ENCODE measurements at regions not wholly inside any gene's neighbourhood (a gene's known extent, or its start where the extent isn't known, plus 50 kb on each side); places are given as distances from the start of the nearest gene placed in this dataset.

GRCh38 chr9:126204197-126204596 lies 122.4 kb upstream of the MVB12B start:
- no peak overlapping the region for H3K4me2 ChIP-seq (replicated peaks; ENCODE audit: low read depth, low read length, poor library complexity, severe bottlenecking)
- ChIA-PET CTCF (no interaction called here), POLR2A (no interaction called here)
- peaks cover 10 to 13% of the 10 kb centered on the region in 2 donors for H3K4me1 ChIP-seq (ENCODE audit: control insufficient read depth in 2 of 2, insufficient read depth in 2 of 2, low read length in 2 of 2)
- Mint-ChIP-seq H3K9me3 (ENCODE audit: insufficient read depth) (peaks cover 7% of the 10 kb centered on the region), H3K27ac (no peak overlapping the region), H3K4me3 (no peak overlapping the region), H3K27me3 (peaks cover 41% of the 10 kb centered on the region), H3K4me1 (no peaks in the 10 kb centered on the region)
- no peak overlapping the region for H3K9ac ChIP-seq (ENCODE audit: low read length)
- no peak for TF ChIP-seq EZH2 (IDR thresholded peaks at IDR 0.05; ENCODE audit: borderline replicate concordance, insufficient read depth, low read depth, low read length, poor library complexity, severe bottlenecking)
- TF ChIP-seq, protein P1, sequence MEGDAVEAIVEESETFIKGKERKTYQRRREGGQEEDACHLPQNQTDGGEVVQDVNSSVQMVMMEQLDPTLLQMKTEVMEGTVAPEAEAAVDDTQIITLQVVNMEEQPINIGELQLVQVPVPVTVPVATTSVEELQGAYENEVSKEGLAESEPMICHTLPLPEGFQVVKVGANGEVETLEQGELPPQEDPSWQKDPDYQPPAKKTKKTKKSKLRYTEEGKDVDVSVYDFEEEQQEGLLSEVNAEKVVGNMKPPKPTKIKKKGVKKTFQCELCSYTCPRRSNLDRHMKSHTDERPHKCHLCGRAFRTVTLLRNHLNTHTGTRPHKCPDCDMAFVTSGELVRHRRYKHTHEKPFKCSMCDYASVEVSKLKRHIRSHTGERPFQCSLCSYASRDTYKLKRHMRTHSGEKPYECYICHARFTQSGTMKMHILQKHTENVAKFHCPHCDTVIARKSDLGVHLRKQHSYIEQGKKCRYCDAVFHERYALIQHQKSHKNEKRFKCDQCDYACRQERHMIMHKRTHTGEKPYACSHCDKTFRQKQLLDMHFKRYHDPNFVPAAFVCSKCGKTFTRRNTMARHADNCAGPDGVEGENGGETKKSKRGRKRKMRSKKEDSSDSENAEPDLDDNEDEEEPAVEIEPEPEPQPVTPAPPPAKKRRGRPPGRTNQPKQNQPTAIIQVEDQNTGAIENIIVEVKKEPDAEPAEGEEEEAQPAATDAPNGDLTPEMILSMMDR (IDR thresholded peaks at IDR 0.05) = no peak
- no peak for ATAC-seq (ENCODE audit: low read depth)
- peaks cover 0 to 25% (median 0%) of the 10 kb centered on the region in 3 donors for H3K9me3 ChIP-seq (ENCODE audit: control extremely low read depth in 1 of 3, control insufficient read depth in 2 of 3, insufficient read depth in 1 of 3, low read length in 2 of 3)
- 94% methylated on average over 5 of the region's 5 CpGs for WGBS (ENCODE audit: insufficient coverage)
- no peak for DNase-seq
- H3K27ac ChIP-seq (ENCODE audit: low read length in 2 of 2) = no peak overlapping the region
- H4K20me1 ChIP-seq (ENCODE audit: control insufficient read depth, insufficient read depth, low read length, poor library complexity, severe bottlenecking) = no peaks in the 10 kb centered on the region
- intact Hi-C loops (cut with micrococcal nuclease) = no loop called here
- peaks cover 0 to 8% (median 5%) of the 10 kb centered on the region in 4 experiments for H3K27me3 ChIP-seq (replicated peaks in 1 of 4; ENCODE audit: control extremely low read depth in 1 of 4, control insufficient read depth in 3 of 4, insufficient read depth in 4 of 4, low read length in 3 of 4)
- no peaks in the 10 kb centered on the region for H3K36me3 ChIP-seq (replicated peaks in 1 of 2; ENCODE audit: control extremely low read depth in 1 of 2, control insufficient read depth in 1 of 2, extremely low read depth in 1 of 2, insufficient read depth in 2 of 2, low read length in 1 of 2)
- no peak overlapping the region for H2AFZ ChIP-seq (ENCODE audit: insufficient read depth, low read depth, low read length, poor library complexity, severe bottlenecking)
- H3K4me3 ChIP-seq (ENCODE audit: control extremely low read depth in 1 of 5, extremely low read depth in 1 of 5, insufficient read depth in 1 of 5, low read depth in 2 of 5, low read length in 4 of 5) = no peak overlapping the region
- no peaks in the 10 kb centered on the region for H3K79me2 ChIP-seq (ENCODE audit: control insufficient read depth, insufficient read depth, low read length)

DNA sequence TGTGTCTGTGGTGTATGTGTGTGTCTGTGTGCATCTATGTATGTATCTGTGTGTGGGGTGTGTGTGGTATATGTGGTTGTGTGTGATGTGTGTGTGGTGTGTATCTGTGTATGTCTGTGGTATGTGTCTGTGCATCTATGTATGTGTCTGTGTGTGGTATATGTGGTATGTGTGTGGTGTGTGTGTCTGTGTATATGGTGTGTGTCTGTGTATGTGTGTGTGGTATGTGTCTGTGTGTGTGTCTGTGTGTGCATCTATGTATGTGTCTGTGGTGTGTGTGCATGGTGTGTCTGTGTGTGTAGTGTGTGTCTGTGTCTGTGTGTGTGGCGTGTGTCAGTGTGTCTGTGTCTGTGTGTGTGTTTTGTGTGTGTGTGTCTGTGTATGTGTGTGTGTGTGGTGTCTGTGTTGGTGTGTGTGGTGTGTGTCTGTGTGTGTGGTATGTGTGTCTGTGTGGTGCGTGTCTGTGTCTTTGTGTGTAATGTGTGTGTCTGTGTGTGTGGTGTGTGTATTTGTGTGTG lies 121.9 kb upstream of the MVB12B start:
- peaks cover 45% of the 10 kb centered on the region for H3K27me3 Mint-ChIP-seq
- H3K27me3 ChIP-seq (replicated peaks in 1 of 4; ENCODE audit: control extremely low read depth in 1 of 4, control insufficient read depth in 3 of 4, insufficient read depth in 4 of 4, low read length in 3 of 4) = peaks cover 0 to 8% (median 5%) of the 10 kb centered on the region in 4 experiments
- peaks cover 0 to 25% (median 0%) of the 10 kb centered on the region in 3 donors for H3K9me3 ChIP-seq (ENCODE audit: control extremely low read depth in 1 of 3, control insufficient read depth in 2 of 3, insufficient read depth in 1 of 3, low read length in 2 of 3)
- 83% methylated on average over 2 of the region's 2 CpGs for WGBS (ENCODE audit: insufficient coverage)
- H3K79me2 ChIP-seq (ENCODE audit: control insufficient read depth, insufficient read depth, low read length) = no peaks in the 10 kb centered on the region
- H3K4me3 Mint-ChIP-seq = no peak overlapping the region
- POLR2A ChIA-PET = no interaction called here
- H3K27ac Mint-ChIP-seq = no peak overlapping the region
- H3K4me1 ChIP-seq (ENCODE audit: control insufficient read depth in 2 of 2, insufficient read depth in 2 of 2, low read length in 2 of 2) = peaks cover 10 to 13% of the 10 kb centered on the region in 2 donors
- TF ChIP-seq, protein P1 (IDR thresholded peaks at IDR 0.05) = no peak
- TF ChIP-seq EZH2 (IDR thresholded peaks at IDR 0.05; ENCODE audit: borderline replicate concordance, insufficient read depth, low read depth, low read length, poor library complexity, severe bottlenecking) = no peak
- no peak overlapping the region for H2AFZ ChIP-seq (ENCODE audit: insufficient read depth, low read depth, low read length, poor library complexity, severe bottlenecking)
- H3K36me3 ChIP-seq (replicated peaks in 1 of 2; ENCODE audit: control extremely low read depth in 1 of 2, control insufficient read depth in 1 of 2, extremely low read depth in 1 of 2, insufficient read depth in 2 of 2, low read length in 1 of 2) = no peaks in the 10 kb centered on the region
- H4K20me1 ChIP-seq (ENCODE audit: control insufficient read depth, insufficient read depth, low read length, poor library complexity, severe bottlenecking) = no peaks in the 10 kb centered on the region
- no peaks in the 10 kb centered on the region for H3K4me1 Mint-ChIP-seq
- no peak overlapping the region for H3K27ac ChIP-seq (ENCODE audit: low read length in 2 of 2)
- ATAC-seq (ENCODE audit: low read depth) = no peak
- no peak overlapping the region for H3K9ac ChIP-seq (ENCODE audit: low read length)
- H3K9me3 Mint-ChIP-seq (ENCODE audit: insufficient read depth) = peaks cover 7% of the 10 kb centered on the region
- no peak overlapping the region for H3K4me3 ChIP-seq (ENCODE audit: control extremely low read depth in 1 of 5, extremely low read depth in 1 of 5, insufficient read depth in 1 of 5, low read depth in 2 of 5, low read length in 4 of 5)
- peak overlapping the region; percentile 36 for H3K4me2 ChIP-seq (replicated peaks; ENCODE audit: low read depth, low read length, poor library complexity, severe bottlenecking)
- intact Hi-C loops (cut with micrococcal nuclease) = no loop called here
- CTCF ChIA-PET = no interaction called here
- no peak for DNase-seq
